HFFc6 (cell line): ENCODE measurements at regions not wholly inside any gene's neighbourhood (a gene's known extent, or its start where the extent isn't known, plus 50 kb on each side); places are given as distances from the start of the nearest gene placed in this dataset.
A peak's percentile ranks its signal among the peaks of the same experiment; 100 is the strongest.

Experiments used
- DNase-seq: peaks from one replicate; pipeline ENCODE4 v3.0.0-alpha.2; 2018
- H3K27ac Mint-ChIP-seq: 2 replicates; pipeline ENCODE4 v1.8.0; 2020; ENCODE audit warnings: mild to moderate bottlenecking, mixed read lengths
- H3K27me3 Mint-ChIP-seq: 2 replicates; pipeline ENCODE4 v1.8.0; 2021; ENCODE audit warnings: mild to moderate bottlenecking, moderate library complexity, mixed read lengths; ENCODE audit not compliant: insufficient read depth
- H3K36me3 Mint-ChIP-seq: 2 replicates; pipeline ENCODE4 v1.8.0; 2021; ENCODE audit warnings: low read depth, mixed read lengths
- H3K4me1 Mint-ChIP-seq: 2 replicates; pipeline ENCODE4 v1.8.0; 2020; ENCODE audit warnings: low read depth, mixed read lengths
- H3K4me3 Mint-ChIP-seq: 2 replicates; pipeline ENCODE4 v1.8.0; 2020; ENCODE audit warnings: mild to moderate bottlenecking, moderate library complexity, mixed read lengths
- H3K9me3 Mint-ChIP-seq: 2 replicates; pipeline ENCODE4 v1.8.0; 2020; ENCODE audit warnings: mild to moderate bottlenecking, mixed read lengths
- CTCF ChIP-seq: fragments of 200-600 bp; sonication (generic); IDR thresholded peaks from 2 replicates; pipeline ENCODE4 v1.5.0; 2021; ENCODE audit warnings: antibody characterized with exemption, mild to moderate bottlenecking

- DNase-seq, result no peak
- no peak for TF ChIP-seq CTCF
- peak overlapping the region; percentile 23; the same call in 1 of the 2 replicates for H3K27ac Mint-ChIP-seq
- no peak overlapping the region for H3K4me3 Mint-ChIP-seq
- H3K36me3 Mint-ChIP-seq, result peaks cover 16% of the 10 kb centered on the region
- peaks cover 9% of the 10 kb centered on the region for H3K9me3 Mint-ChIP-seq
- peaks cover 6% of the 10 kb centered on the region; the same call in 1 of the 2 replicates for H3K27me3 Mint-ChIP-seq
- peaks cover 63% of the 10 kb centered on the region for H3K4me1 Mint-ChIP-seq
Observed at GRCh38 chr3:55173504-55173903, 245.6 kb upstream of the LRTM1 start.

GRCh38 chr3:55172913-55173312, 245.1 kb upstream of the LRTM1 start:
- peaks cover 16% of the 10 kb centered on the region for H3K36me3 Mint-ChIP-seq
- H3K4me3 Mint-ChIP-seq, result no peak overlapping the region
- no peak for DNase-seq
- H3K9me3 Mint-ChIP-seq, result peaks cover 9% of the 10 kb centered on the region
- H3K4me1 Mint-ChIP-seq, result peaks cover 63% of the 10 kb centered on the region
- H3K27me3 Mint-ChIP-seq, result peaks cover 6% of the 10 kb centered on the region; the same call in 1 of the 2 replicates
- no peak overlapping the region for H3K27ac Mint-ChIP-seq
- no peak for TF ChIP-seq CTCF

- Mint-ChIP-seq H3K9me3 (peaks cover 9% of the 10 kb centered on the region), H3K4me1 (peaks cover 77% of the 10 kb centered on the region), H3K27ac (peak overlapping the region; percentile 94), H3K4me3 (peak overlapping the region; percentile 66), H3K36me3 (peaks cover 16% of the 10 kb centered on the region), H3K27me3 (peaks cover 3% of the 10 kb centered on the region; the same call in 1 of the 2 replicates)
- TF ChIP-seq CTCF, result no peak
- no peak for DNase-seq
Observed at GRCh38 chr3:55170444-55170843, 242.6 kb upstream of the LRTM1 start.

- Mint-ChIP-seq H3K9me3 (peaks cover 9% of the 10 kb centered on the region), H3K4me3 (peak overlapping the region; percentile 66), H3K4me1 (peaks cover 85% of the 10 kb centered on the region), H3K36me3 (peaks cover 16% of the 10 kb centered on the region), H3K27ac (peak overlapping the region; percentile 94), H3K27me3 (peaks cover 3% of the 10 kb centered on the region; the same call in 1 of the 2 replicates)
- DNase-seq, result peak; percentile 99
- TF ChIP-seq CTCF, result no peak
Observed at GRCh38 chr3:55169608-55170072, 241.8 kb upstream of the LRTM1 start.

GRCh38 chr3:55169161-55169560, 241.3 kb upstream of the LRTM1 start:
- peaks cover 89% of the 10 kb centered on the region for H3K4me1 Mint-ChIP-seq
- H3K27me3 Mint-ChIP-seq, result peaks cover under 1% of the 10 kb centered on the region; the same call in 1 of the 2 replicates
- H3K9me3 Mint-ChIP-seq, result peaks cover 9% of the 10 kb centered on the region
- H3K27ac Mint-ChIP-seq, result peak overlapping the region; percentile 94
- H3K4me3 Mint-ChIP-seq, result peak overlapping the region; percentile 59
- H3K36me3 Mint-ChIP-seq, result peaks cover 16% of the 10 kb centered on the region
- no peak for DNase-seq
- TF ChIP-seq CTCF, result no peak
